Uterus (tissue), 3 donors: ENCODE measurements at regions not wholly inside any gene's neighbourhood (a gene's known extent, or its start where the extent isn't known, plus 50 kb on each side); places are given as distances from the start of the nearest gene placed in this dataset.

Experiments used
- DNase-seq, 2 donors: peaks; one replicate each; pipeline ENCODE4 v3.0.0-alpha.2; 2019 to 2020
- H3K27ac ChIP-seq, 2 donors: fragments of 200-600 bp; sonication (generic); 1 replicate in 1 of 2; 2 replicates in 1 of 2; pipeline ENCODE4 v1.5.1; 2016 to 2018
- H3K27me3 ChIP-seq, 2 donors: fragments of 200-600 bp; sonication (generic); one replicate each; pipeline ENCODE4 v1.5.1; 2018 to 2019; ENCODE audit warnings: control low read depth in 1 of 2
- H3K36me3 ChIP-seq, 2 donors: fragments of 200-600 bp; sonication (generic); one replicate each; pipeline ENCODE4 v1.5.1; 2019; ENCODE audit warnings: control low read depth in 1 of 2
- H3K4me1 ChIP-seq, 2 donors: fragments of 200-600 bp; sonication (generic); one replicate each; pipeline ENCODE4 v1.5.1; 2018 to 2019; ENCODE audit warnings: control low read depth in 1 of 2
- H3K4me3 ChIP-seq, 2 donors: fragments of 200-600 bp; sonication (generic); 1 replicate in 1 of 2; 2 replicates in 1 of 2; pipeline ENCODE4 v1.5.1; 2018 to 2019; ENCODE audit warnings: mild to moderate bottlenecking in 1 of 2
- H3K9me3 ChIP-seq, 2 donors: fragments of 200-600 bp; sonication (generic); one replicate each; pipeline ENCODE4 v1.5.1; 2019; ENCODE audit warnings: control low read depth in 1 of 2
- POLR2A ChIP-seq, 2 donors: fragments of 450-650 bp; IDR thresholded peaks; one replicate each; pipeline ENCODE4 v1.6.1; 2016; ENCODE audit warnings: antibody characterized with exemption in 2 of 2, mild to moderate bottlenecking in 1 of 2, moderate library complexity in 1 of 2
- intact Hi-C: fragments of 100-400 bp; cut with DNase I; formaldehyde crosslinking; loops from one replicate; pipeline ENCODE4 v1.15.1; 2023; ENCODE audit warnings: low total_unique reads
- TF ChIP-seq, protein P1 (sequence below), 4 experiments: fragments of 200-600 bp in 2 of 4; fragments of 450-650 bp in 2 of 4; sonication (generic) in 2 of 4; IDR thresholded peaks; one replicate each; pipeline ENCODE4 v1.5.1; 2016 to 2019; ENCODE audit warnings: antibody characterized with exemption in 4 of 4, mild to moderate bottlenecking in 2 of 4, moderate library complexity in 1 of 4
- donor health status: DM: yes; HTN: yes; CAD: no.

DNA sequence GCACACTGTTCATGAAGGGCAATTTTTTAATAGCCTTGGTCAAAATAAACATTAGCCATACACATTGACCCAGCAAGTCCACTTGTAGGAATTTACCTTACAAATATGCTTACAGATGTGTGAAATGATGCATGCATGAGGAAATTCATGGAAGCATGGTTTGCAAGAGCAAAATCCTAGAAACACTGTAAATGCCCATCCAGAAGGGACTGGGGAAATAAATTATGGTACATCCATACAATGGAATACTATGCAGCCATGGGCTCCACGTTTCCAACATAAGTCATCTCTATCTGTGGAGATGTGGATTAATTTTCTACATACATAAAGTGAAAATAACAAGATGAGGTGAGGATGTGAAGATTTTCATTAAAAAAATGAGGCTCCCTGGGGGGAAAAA lies 99.1 kb downstream of the NPY start:
- Histone ChIP-seq H3K9me3 (no peaks in the 10 kb centered on the region), H3K27me3 (no peaks in the 10 kb centered on the region), H3K36me3 (no peaks in the 10 kb centered on the region), H3K4me3 (no peak overlapping the region), H3K27ac (no peak overlapping the region), H3K4me1 (no peaks in the 10 kb centered on the region)
- intact Hi-C loops, result no loop called here
- DNase-seq, result no peak
- TF ChIP-seq, protein P1, sequence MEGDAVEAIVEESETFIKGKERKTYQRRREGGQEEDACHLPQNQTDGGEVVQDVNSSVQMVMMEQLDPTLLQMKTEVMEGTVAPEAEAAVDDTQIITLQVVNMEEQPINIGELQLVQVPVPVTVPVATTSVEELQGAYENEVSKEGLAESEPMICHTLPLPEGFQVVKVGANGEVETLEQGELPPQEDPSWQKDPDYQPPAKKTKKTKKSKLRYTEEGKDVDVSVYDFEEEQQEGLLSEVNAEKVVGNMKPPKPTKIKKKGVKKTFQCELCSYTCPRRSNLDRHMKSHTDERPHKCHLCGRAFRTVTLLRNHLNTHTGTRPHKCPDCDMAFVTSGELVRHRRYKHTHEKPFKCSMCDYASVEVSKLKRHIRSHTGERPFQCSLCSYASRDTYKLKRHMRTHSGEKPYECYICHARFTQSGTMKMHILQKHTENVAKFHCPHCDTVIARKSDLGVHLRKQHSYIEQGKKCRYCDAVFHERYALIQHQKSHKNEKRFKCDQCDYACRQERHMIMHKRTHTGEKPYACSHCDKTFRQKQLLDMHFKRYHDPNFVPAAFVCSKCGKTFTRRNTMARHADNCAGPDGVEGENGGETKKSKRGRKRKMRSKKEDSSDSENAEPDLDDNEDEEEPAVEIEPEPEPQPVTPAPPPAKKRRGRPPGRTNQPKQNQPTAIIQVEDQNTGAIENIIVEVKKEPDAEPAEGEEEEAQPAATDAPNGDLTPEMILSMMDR (IDR thresholded peaks at IDR 0.05), result no peak
- TF ChIP-seq POLR2A (IDR thresholded peaks at IDR 0.05), result no peak

DNA sequence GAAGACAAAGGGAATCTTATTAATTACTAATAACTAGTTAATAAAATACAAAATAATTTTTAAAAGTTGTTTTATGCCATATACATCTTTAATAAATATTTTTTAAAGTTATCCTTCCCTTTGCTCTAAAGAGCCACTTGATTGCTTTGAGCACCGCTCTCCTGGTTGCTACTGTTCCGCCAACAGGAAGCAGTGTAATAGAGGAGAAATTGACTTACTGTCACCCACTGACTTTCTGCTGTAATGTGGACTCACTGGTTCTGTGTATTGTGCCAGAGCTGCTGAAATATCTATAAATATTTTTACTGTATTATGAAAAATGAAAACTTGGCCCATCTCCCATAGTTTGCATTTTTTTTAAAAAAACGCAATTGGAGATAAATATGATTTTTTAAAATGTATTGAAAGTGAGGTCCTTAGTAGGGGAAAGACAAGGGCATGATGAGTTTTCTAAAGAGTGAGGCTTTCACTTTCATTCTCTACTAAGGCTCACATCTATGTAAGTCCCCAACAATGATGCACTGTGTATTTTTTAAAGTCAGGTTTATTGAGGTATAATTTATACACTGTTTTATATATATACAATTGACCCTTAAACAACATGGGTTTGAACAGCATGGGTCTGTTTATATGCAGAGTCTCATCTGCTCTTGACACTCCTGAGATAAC lies 100.5 kb downstream of the NPY start:
- no peak for DNase-seq
- Histone ChIP-seq H3K4me1 (no peaks in the 10 kb centered on the region), H3K27ac (no peak overlapping the region), H3K9me3 (no peaks in the 10 kb centered on the region), H3K4me3 (no peak overlapping the region), H3K36me3 (no peaks in the 10 kb centered on the region), H3K27me3 (no peaks in the 10 kb centered on the region)
- TF ChIP-seq, protein P1 (IDR thresholded peaks at IDR 0.05), result no peak
- TF ChIP-seq POLR2A (IDR thresholded peaks at IDR 0.05), result no peak
- intact Hi-C loops, result no loop called here

DNA sequence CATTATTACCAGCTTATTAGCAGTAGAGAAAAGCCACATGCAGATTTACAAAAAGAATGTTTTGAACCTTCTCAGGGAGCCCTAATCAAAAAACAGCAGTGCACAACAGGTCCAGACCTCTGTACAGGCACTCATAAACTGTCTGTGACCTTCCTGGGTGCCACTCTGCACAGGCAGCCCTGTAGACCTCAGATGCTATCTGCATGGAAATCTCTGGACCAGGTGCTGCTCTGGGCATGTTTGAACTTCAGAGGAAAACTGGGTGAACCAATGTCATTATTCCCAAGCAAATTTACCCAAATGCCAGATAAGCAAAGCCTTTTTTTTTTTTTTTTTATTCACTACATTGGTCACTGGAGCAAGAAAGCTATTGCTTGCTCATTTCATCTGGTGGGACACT lies 104.2 kb downstream of the NPY start:
- Histone ChIP-seq H3K9me3 (no peaks in the 10 kb centered on the region), H3K27ac (no peak overlapping the region), H3K4me3 (no peak overlapping the region), H3K27me3 (no peaks in the 10 kb centered on the region), H3K4me1 (no peaks in the 10 kb centered on the region), H3K36me3 (no peaks in the 10 kb centered on the region)
- intact Hi-C loops, result no loop called here
- DNase-seq, result no peak
- TF ChIP-seq, protein P1 (IDR thresholded peaks at IDR 0.05), result no peak
- no peak for TF ChIP-seq POLR2A (IDR thresholded peaks at IDR 0.05)

DNA sequence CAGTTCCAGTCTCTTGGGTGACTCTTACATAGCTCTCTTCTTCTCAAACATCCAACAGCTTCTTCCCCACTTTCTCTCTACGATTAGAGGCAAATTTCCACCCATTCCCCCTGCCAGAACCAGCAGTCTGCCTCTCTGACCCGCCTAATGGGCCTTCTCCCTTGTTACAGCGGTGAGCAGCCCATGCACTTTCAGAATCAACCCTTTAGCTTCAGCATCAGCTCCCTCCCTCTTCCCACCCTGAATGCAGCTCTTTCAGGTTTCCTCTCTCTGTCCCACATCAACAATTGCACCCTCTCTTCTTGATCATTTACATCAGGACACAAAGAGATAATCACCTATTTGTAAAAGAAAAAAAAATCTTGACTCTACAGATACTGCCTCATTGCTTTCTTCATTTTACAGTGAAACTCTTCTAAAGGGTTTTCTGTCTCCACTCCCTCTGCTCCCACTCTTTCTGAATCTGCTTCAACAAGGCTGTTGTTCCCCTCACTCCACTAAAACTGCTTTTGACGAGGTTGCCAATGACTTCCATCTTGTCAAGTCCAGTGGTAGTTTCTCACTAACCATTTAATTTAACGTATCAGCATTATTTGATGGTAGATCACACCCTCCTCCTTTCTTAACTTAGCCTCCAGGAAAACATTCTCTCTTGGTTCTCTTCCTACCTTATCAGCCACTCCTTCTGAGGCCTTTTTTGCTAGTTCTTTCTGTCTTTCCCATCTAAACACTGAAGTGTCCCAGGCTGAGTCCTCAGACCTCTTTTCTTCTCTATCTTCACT lies 106.6 kb downstream of the NPY start:
- no peak for DNase-seq
- TF ChIP-seq, protein P1 (IDR thresholded peaks at IDR 0.05), result no peak
- TF ChIP-seq POLR2A (IDR thresholded peaks at IDR 0.05), result no peak
- H3K9me3 ChIP-seq, result no peaks in the 10 kb centered on the region
- no peak overlapping the region for H3K4me3 ChIP-seq
- no peaks in the 10 kb centered on the region for H3K36me3 ChIP-seq
- intact Hi-C loops, result no loop called here
- H3K4me1 ChIP-seq, result no peaks in the 10 kb centered on the region
- no peaks in the 10 kb centered on the region for H3K27me3 ChIP-seq
- H3K27ac ChIP-seq, result no peak overlapping the region

DNA sequence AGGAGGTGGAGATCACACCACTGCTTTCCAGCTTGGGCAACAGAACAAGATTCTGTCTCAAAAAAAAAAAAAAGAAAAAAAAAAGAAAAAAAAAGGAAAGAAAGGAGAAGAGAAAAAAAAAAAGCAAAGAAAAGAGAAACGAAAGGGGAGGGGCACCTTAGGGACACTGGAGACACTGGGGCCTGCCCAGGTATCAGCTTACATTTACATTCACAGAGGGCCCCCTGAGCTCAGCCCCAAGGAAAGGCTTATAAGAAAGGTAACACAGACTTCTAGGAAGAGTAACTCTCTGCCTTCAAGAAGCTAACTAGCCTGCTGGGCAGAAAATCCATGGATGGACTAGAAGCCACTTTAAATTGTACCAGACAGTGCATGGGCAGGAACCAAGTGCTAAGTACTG lies 108.8 kb downstream of the NPY start:
- Histone ChIP-seq H3K27me3 (no peaks in the 10 kb centered on the region), H3K36me3 (no peaks in the 10 kb centered on the region), H3K4me1 (no peaks in the 10 kb centered on the region), H3K9me3 (no peaks in the 10 kb centered on the region), H3K27ac (no peak overlapping the region), H3K4me3 (no peak overlapping the region)
- TF ChIP-seq, protein P1 (IDR thresholded peaks at IDR 0.05), result no peak
- TF ChIP-seq POLR2A (IDR thresholded peaks at IDR 0.05), result no peak
- DNase-seq, result no peak
- intact Hi-C loops, result no loop called here
